ENCODE measurements at regions not wholly inside any gene's neighbourhood (a gene's known extent, or its start where the extent isn't known, plus 50 kb on each side); places are given as distances from the start of the nearest gene placed in this dataset.

DNA sequence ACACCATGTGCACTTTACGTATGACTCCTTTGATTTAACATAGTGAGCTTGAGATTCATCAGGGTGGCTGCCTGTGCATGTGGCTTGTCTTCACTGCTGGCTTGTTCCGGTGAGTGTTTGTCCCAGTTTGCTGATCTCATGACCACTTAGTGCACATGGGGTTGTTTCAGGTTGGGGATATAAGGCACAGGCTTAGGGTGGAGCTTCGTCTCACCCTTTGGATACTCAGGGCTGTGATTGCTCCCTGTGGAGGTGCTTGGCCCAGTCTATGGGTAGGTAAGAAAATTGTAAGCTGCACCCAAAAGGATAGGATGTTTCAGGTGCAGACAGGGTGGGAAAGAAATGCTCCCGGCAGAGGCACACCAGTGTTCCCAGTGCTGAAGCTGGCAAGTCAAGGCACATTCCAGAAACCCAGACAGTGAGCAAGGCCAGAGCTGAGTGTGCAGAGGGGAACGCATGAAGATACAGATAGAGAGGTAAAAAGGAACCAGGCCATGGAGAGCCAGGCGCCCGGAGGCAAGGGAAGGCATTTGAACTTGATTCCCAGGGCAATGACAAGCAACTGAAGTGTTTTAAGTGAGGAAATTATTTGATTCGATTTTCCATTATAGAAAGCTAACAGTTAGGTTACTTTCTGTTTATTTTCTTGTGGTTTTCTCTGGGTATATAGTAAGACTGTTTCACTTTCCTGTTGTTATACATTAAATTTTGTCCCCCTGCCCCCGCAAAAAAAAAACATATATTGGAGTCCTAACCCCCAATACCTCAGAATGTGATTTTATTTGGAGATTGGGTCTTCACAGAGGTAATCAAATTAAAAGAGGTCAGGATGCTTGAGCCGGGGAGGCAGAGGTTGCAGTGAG, 289.8 kb upstream of the KLF6 start:
- no peak for DNase-seq (ENCODE audit: low spot score)

DNA sequence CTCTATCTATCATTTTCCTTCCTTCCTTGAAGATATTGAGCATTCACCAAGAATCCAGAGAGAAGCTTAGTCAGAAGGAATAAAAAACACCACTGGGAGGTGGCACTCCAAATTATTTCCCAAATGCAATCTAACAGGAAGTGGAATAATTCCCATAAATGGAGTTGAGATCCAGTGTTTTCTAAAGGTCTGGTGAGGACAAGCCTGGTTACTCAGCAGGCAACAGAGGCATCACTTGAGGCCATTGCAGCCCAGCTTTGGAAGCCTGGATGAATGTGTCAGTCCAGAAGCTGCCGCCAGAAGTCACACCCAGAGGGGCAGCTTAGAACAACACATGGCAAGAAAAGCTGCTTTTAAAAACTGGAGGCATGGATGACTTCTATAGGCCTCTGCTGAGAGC, 288.9 kb upstream of the KLF6 start:
- DNase-seq (ENCODE audit: low spot score): no peak

DNA sequence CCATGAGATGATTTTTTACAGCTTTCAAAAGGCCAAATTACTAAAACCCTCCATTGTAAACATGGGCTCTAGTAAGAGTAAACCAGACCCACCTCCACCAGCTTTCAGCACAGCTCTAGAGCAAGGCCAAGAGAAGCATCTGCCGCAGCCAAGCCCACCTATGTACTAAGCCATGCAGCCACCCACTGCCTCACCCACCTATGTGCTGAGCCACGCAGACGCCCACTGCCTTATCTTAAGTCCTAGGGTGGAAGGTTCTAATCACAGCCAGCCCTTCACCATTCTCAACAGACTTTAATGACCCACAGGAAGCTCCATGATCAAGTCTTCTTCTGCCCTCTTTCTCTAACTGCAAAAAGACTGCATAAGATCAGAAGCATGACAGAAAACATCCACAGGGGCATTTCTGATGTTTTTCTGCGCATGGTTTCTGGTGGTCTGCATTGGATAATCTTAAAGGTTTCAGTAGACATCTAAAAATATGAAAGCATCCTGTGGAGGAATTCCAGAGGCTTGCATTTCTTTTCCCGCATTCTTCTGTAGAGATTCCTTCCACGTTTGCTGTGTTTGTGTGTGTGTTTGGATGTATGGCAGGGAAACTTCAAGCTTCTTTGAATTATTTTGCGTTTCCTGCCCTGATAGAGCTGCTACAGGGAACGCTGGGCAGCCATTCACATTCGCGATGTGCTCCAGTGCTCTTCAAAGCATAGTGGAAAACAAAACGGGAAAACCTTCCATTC, 286.1 kb upstream of the KLF6 start:
- no peak for DNase-seq (ENCODE audit: low spot score)

DNA sequence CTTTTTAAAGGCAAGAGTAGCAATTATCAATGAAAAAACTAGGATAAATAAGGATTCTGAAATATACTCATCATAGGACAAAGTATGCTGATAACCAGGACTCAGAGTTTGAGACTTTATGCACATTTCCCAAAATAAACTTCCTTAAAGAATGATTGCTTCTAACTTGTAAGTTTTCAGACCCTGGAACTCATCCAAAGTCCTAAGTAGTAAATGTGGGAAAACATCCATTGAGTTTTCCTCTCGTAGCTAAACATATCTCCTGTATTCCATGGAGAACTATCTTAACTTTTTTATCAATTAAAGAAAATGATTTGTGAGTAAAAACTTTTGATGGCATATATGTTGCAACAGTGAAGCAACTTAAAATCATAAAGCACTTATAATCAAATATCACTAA, 285.2 kb upstream of the KLF6 start:
- no peak for DNase-seq (ENCODE audit: low spot score)

DNA sequence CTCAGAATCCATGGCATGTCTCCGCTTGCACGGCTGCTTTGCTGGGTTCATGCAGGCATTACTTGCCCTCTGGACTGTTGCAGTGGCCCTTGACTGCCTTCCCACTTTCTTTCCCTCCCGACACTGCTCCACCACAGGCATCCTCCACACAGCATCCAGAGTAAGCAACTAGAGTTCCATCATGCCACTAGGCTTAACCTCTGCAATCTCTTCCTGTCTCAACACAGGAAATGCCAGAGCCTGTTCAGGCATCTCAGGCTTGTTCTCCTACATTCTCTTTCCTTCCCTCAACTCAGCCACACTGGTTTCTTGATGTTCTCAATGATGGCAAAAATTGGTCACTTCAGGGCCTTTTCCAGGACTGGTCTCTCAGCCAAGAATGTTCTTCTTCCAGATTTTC, 284.5 kb upstream of the KLF6 start:
- DNase-seq (ENCODE audit: low spot score): no peak

DNA sequence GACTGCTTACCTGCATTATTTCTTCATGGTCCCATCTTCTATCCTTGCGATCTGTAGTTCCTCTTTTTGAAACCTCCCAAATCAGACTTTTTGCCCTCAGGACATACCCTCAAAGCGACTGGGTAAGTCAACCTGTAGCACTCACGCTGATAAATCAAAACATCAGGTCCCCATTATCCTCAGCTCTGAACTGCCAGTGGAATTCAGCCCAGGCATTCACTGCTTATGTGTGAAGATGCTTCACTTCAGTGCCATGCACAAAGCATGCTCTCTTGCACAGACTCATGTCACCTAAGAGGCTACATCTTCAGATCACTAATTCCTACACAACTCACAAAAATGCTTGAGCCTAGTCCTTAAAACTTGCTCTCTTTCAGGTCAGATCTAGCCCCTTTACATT, 283.6 kb upstream of the KLF6 start:
- DNase-seq (ENCODE audit: low spot score): no peak

DNA sequence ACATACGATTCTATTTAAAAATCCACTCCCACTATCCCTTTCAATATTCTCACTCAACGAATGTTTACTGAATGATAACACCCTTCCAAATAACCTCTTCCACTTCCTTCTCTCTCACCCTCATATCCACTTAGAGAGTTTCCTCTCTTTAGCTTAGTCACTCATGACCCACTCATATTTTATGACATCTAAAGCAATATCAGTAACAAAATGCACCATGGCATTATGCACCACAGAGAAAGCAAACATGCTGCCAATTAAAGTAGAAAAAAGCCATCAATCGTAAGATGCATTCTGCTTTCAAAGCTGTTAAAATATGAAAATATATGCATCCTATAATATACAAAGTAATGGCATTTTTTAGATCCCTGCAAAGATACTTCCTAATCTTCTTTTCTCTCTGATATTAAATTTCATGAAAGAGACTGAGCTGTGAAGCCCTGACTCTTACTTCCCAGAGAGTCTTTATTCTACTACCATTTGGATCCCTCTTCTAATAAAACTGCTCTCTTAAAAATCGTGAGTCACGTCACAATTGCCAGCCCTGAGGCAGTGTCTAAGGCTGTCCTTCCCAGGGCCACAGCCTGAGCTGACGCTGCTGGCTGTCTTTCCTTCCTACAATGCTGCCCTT, 283.0 kb upstream of the KLF6 start:
- no peak for DNase-seq (ENCODE audit: low spot score)

DNA sequence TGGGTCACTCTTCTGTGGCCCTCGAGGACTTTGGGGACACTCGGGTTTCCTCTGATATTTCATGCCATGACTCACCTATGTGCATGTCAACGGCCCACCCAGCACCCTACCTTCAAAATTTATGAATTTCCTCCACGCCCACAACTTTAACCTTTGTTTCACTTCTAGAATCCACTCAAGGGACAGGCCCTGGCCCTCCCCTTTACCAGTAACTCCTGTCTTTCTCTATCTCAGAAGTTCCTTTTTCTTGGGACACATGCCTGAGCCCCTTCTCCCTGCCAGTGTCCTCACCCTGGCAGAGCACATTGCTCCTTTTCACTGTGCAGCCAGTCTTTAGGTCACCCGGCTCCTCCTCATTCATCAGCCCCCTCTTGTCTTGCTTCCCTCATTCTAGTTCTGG, 282.5 kb upstream of the KLF6 start:
- no peak for DNase-seq (ENCODE audit: low spot score)

DNA sequence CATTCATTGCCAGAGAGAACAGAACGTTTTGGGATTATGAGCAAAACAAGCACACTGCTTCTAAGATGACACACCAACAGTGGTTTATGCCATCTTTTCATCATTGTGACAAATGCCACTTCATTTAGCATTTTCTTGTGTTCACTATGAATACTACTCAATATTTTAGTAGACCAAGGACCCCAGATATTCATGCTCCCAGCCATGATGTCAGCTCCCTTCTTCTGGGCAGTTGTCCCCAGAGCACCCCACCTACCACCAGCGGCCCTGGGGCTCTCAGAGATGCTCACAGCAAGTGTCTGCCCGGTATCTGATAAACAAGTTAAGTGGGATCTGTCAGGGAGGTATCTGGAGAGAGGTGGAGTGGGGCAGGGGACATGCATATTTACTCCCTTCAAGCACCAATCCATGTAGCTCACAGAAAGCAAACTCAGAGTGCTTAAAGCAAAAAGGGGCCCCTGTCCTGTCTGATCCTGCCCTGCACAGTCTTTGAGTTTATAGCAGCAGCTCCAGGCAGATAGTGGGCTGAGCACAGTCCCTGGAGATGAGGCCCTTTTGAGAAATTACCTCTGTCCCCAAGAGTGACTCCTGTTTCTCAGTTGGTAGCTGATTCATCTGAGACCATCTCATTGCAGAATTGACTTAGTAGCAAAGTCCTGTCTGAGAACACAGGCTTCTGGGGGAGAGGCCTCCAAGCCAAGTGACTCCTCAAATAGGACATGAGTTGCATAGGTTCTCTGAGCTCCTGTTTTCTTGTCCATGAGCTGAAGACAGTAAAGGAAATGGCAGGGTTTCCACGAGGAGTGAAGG, 281.8 kb upstream of the KLF6 start:
- DNase-seq (ENCODE audit: low spot score): no peak

DNA sequence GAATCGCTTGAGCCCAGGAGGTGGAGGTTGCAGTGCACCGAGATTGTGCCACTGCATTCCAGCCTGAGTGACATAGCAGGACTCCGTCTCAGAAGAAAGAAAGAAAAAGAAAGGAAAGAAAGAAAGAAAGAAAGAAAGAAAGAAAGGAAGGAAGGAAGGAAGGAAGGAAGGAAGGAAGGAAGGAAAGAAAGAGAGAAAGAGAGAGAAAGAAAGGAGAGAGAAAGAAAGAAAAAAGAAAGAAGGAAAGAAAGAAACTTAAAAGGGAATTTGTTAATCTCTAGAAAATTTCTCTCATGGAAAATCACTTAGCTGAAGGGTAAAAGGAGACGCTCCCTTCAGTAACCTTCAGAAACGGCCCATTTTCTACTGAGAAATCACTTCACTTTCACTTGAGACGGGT, 279.5 kb upstream of the KLF6 start:
- no peak for DNase-seq (ENCODE audit: low spot score)

DNA sequence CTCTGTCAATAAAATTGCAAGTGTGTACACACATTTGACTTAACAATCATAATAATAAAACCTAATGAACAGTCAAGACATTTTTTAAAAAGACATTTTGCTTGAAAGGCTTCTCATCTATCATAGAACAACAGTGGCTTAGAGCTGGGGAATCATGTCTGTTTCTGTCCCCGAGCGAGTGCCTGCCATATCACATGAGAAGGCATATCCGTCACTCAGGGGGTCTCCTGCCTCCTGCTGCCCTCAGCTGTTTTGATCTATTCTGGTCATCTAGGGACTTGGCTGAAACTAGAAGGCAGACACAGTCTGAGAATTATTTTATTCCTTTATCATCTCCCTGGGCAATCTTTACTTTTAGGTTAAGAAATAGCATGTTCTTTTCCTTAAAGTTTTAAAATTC, 278.7 kb upstream of the KLF6 start:
- DNase-seq (ENCODE audit: low spot score): no peak

DNA sequence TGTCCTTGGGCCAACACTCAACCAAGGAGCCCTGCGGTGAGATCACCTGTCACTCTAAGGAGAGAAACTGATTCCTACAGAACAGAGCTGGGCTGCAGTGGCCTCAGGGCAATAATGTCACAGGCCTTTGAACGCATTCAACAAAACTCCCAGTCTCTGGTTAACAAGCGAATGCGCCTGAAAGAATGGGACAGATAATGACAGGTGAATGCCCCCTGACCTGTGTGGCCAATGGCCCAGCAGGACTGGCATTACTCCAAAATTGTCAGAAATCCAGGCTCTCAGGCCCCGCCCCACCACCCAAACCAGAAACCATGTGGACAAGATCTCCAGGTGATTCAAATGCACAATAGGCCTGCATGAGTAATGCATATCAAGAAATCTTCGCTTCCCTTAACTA, 277.7 kb upstream of the KLF6 start:
- DNase-seq (ENCODE audit: low spot score): no peak

DNA sequence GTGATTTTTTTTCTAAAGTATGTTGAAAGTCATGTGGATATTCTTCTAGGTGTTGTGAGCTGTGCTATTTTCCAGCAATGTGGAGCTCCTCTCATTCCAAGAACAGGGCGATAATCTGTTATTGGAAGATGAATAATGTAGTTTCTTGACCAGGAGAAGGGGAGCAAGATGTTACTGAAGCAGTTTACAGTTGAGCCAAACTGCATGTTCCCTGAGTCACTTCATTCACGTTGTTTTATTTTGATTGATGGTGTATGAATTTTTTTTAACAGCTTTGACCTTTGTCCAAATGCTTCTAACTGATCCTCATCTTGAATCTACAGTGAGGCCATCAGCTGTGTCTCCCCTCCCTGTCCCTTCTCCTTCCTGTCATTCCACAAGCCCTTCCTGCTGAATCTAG, 277.1 kb upstream of the KLF6 start:
- DNase-seq (ENCODE audit: low spot score): no peak

DNA sequence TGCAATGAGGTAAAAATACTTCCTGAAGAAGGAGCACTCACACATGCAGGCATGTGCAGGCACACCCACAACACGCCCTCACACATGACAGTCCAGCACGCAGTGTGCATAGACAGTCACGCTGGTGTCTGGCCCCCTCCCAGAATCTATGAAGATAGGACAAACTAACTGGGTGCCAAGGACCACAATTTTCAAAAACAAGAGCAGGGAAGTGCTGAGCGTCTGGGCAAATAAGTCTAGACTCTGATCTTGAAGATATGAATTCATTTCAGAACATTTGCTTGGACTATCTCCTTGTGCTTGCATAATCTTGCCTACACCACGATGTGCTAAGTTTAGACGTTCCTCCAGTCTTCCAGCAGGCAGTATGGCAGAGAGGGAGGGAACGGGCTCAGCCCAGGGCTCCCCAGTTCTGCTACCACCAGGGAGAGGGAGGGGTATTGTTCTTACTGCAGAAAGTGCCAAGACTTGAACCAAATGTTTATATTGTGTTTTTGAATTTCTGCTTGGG, 276.5 kb upstream of the KLF6 start:
- no peak for DNase-seq (ENCODE audit: low spot score)

DNA sequence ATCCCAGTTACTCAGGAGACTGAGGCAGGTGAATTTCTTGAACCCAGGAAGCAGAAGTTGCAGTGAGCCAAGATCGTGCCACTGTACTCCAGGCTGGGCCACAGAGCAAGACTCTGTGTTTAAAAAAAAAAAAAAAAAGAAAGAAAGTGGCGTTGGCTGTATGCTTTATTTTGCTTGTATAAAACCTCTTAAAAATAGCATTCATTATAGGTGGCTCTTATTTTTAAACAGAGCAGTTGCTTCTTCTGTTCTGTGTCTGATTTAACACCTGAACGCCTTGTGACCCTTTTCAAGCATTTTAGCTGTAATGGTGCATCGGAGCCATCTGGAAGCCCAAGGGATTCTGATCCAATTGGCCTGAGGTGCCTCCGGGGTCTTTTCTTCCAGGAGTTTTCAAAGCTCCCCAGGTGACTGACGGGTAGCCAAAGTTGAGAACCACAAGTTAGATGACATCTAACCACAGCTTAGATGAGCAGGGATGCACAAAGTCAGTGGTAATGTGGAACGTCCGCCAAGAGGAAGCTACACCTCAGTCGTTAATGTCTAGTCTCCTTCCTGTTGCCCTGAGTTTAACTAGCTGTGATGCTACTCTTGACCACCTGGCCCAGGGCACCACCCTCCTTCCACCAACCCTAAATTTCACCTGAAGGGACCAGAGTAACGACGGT, 274.6 kb upstream of the KLF6 start:
- DNase-seq (ENCODE audit: low spot score): no peak

DNA sequence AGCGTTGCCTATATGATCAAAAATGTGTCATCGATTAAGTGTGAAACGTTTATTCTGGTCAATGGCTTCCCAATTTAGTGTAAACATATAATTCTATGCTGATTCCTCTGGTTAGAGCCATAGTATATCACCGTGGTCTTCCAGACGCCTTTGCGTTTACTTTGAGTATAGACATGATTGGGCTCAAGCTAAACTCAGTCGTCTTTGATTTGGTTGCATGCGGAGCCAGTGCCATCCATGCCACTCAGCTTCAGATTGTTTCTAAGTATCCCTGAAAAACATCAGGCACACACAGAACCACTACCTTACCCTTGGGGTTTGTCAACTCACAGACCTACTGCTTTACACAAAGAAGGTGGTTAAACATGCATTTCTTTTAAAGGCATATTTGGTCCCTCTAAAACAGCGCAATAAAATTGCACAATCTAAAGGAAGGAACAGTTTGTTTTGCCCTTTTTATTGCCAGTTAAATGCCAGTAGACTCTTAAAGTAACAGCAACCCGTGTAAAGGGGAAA, 273.6 kb upstream of the KLF6 start:
- no peak for DNase-seq (ENCODE audit: low spot score)

DNA sequence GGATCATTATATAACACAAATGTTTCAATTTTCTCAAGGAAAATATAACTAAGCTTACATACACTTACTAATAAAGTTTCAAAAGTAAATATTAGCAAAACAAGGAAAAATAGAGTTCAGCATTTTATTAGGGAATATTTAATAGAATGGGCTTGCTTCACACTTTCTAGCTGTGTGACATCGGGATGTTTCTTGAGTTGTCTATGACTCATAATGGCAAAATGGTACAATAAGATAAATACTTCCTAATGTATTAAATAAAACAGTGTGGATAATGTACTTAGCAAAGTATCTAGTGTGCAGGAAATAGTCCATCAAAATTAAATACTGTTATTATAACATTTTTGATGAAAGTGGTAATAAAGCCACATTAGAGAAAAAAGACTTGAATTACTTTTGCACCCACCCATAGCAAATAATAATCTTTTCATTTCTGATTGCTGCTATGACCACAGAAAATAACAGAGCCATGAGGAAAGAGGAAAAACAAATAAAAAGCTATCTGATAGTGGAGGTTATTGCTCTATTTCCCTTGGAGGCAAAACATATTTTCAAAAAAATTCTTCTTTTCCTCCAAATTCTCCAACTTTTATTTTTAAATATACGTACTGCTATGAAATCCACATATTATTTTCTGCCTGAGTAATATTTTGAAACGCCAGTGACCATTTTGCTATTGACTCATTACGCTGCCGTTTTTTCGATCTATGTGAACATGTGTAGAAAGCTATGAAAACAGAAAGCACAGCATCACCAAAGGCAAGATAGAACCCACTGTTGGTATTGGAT, 272.9 kb upstream of the KLF6 start:
- DNase-seq (ENCODE audit: low spot score): no peak

DNA sequence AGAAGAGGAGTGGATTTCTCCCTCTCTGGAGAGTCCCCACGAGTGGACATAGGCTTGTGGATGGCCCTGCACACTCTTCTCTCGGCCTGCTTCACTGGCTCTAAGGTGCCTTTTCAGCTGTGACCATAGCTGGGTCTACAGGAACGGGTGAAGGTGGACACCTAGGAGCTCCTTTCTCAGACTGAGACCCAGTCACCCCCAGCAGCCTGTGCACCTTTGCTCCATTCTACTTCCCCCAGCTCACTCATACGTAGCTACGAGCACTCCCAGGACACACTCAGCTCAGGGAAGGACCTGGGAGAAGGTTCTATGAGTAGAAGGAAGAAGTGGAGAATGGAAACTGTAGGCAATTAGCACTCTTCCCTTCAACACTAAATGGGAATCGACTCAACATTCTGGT, 272.0 kb upstream of the KLF6 start:
- no peak for DNase-seq (ENCODE audit: low spot score)

DNA sequence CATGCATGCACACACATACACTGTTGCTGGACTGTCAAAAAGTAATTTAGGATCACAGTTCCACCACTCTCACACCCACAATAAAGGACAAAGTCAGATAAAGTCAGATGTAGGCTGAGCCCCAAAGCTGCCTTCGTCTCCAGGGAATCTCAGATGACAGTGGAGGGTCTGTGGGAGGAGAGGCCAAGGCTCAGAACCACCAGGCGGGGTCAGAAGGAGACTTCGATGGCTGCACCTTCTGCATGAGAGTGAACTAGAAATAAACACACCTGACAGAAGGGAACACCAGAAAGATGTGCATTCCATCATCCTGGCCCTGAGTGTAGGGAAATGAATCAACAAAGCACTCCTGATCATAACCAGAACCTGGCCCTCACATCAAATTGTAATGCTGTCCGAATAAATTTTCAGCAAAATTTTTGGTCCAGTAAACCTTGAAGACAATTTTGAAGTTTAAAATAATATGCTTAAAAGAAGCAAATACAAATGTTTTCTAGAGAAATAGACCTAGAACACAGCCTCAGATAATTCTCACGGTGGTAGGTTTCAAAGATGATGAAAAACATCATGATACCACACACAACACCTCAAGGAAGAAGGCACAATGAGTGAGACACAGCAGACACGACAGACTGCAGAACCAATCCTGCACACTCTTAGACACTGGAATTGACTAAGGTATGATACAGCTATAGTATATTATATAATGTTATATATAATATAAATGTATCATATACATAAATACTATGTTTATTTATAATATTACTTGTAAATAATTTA, 269.8 kb upstream of the KLF6 start:
- no peak for DNase-seq (ENCODE audit: low spot score)

DNA sequence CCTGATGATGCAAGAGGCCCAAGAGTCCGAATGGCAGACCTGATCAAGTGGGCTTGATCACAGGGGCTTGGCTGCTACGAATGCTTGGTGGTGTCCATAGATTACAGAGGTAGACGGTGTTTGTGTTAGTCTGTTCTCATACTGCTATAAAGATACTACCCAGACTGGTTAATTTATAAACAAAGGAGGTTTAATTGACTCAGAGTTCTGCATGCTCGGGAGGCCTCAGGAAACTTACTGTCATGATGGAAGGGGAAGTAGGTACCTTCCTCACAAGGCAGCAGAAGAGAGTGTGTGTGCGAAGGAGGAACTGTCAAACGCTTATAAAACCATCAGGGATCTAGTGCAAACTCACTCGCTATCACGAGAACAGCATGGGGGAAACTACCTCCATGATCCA, 268.9 kb upstream of the KLF6 start:
- no peak for DNase-seq (ENCODE audit: low spot score)

Measured in ecto neural progenitor cell (in vitro differentiated cells).